HG02759 (cell line): ENCODE measurements at regions not wholly inside any gene's neighbourhood (a gene's known extent, or its start where the extent isn't known, plus 50 kb on each side); places are given as distances from the start of the nearest gene placed in this dataset.
"Not testable (repeated sequence)": the region's sequence is repeated elsewhere in the genome, so short reads cannot be mapped to it uniquely, and the experiment has no call there.

Source experiments
- ATAC-seq: cut with Tn5 transposase; IDR thresholded peaks from one replicate; pipeline ENCODE4 v1.9.1; 2021; ENCODE audit warnings: mild to moderate bottlenecking, moderate library complexity; ENCODE audit not compliant: unreplicated experiment

GRCh38 chr2:176944998-176945397 is 267.6 kb upstream of the HNRNPA3 start:
- no peak for ATAC-seq

GRCh38 chr2:176947754-176948153 is 264.8 kb upstream of the HNRNPA3 start:
- ATAC-seq: no peak

- ATAC-seq: not testable (repeated sequence)
Observed at GRCh38 chr2:176951218-176951617, 261.4 kb upstream of the HNRNPA3 start.

GRCh38 chr2:176956791-176957190 is 255.8 kb upstream of the HNRNPA3 start:
- ATAC-seq: no peak

- no peak for ATAC-seq
Observed at GRCh38 chr2:176959614-176960013, 253.0 kb upstream of the HNRNPA3 start.

GRCh38 chr2:176960061-176960460 is 252.5 kb upstream of the HNRNPA3 start:
- ATAC-seq: no peak

GRCh38 chr2:176960736-176961520 is 251.7 kb upstream of the HNRNPA3 start:
- no peak for ATAC-seq

GRCh38 chr2:176961775-176962619 is 250.6 kb upstream of the HNRNPA3 start:
- no peak for ATAC-seq

- no peak for ATAC-seq
Observed at GRCh38 chr2:176963568-176964287, 248.9 kb upstream of the HNRNPA3 start.

GRCh38 chr2:176967911-176968450 is 244.6 kb upstream of the HNRNPA3 start:
- ATAC-seq: no peak

GRCh38 chr2:176969642-176970359 is 242.8 kb upstream of the HNRNPA3 start:
- no peak for ATAC-seq

- no peak for ATAC-seq
Observed at GRCh38 chr2:176976736-176977685, 235.6 kb upstream of the HNRNPA3 start.

- no peak for ATAC-seq
Observed at GRCh38 chr2:176978921-176979320, 233.7 kb upstream of the HNRNPA3 start.

GRCh38 chr2:176979981-176980710 is 232.4 kb upstream of the HNRNPA3 start:
- no peak for ATAC-seq

- ATAC-seq: no peak
Observed at GRCh38 chr2:176984987-176985386, 227.6 kb upstream of the HNRNPA3 start.

- ATAC-seq: no peak
Observed at GRCh38 chr2:176985871-176986270, 226.7 kb upstream of the HNRNPA3 start.

- no peak for ATAC-seq
Observed at GRCh38 chr2:176986487-176986886, 226.1 kb upstream of the HNRNPA3 start.

- no peak for ATAC-seq
Observed at GRCh38 chr2:176991411-176991810, 221.2 kb upstream of the HNRNPA3 start.
